SK-N-SH (cell line): ENCODE measurements at regions not wholly inside any gene's neighbourhood (a gene's known extent, or its start where the extent isn't known, plus 50 kb on each side); places are given as distances from the start of the nearest gene placed in this dataset.

ENCODE experiments used
- NRF1 ChIP-seq: IDR thresholded peaks from 2 replicates; pipeline ENCODE4 v1.6.1; 2012; ENCODE audit warnings: low read depth, mild to moderate bottlenecking, low read length
- TF ChIP-seq, protein P1 (sequence below): fragments of 200-600 bp; sonication (generic); IDR thresholded peaks from 2 replicates; pipeline ENCODE4 v1.6.1; 2017; ENCODE audit warnings: antibody characterized with exemption, mild to moderate bottlenecking, moderate library complexity

DNA sequence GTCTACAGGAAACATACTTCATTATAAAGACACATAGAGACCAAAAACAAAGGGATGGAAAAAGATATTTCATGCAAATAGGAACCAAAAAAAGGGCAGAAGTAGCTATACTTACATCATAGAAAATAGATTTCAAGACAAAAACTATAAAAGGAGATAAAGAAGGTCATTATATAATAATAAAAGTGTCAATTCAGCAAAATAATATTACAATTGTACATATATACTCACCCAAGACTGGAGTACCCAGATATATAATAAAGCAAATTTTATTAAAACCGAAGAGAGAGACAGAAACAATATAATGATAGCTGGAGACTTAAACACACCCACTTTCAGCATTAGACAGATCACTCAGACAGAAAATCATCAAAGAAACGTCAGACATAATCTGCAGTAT, 546.3 kb downstream of the PRDM9 start:
- TF ChIP-seq NRF1 = no peak
- TF ChIP-seq, protein P1, sequence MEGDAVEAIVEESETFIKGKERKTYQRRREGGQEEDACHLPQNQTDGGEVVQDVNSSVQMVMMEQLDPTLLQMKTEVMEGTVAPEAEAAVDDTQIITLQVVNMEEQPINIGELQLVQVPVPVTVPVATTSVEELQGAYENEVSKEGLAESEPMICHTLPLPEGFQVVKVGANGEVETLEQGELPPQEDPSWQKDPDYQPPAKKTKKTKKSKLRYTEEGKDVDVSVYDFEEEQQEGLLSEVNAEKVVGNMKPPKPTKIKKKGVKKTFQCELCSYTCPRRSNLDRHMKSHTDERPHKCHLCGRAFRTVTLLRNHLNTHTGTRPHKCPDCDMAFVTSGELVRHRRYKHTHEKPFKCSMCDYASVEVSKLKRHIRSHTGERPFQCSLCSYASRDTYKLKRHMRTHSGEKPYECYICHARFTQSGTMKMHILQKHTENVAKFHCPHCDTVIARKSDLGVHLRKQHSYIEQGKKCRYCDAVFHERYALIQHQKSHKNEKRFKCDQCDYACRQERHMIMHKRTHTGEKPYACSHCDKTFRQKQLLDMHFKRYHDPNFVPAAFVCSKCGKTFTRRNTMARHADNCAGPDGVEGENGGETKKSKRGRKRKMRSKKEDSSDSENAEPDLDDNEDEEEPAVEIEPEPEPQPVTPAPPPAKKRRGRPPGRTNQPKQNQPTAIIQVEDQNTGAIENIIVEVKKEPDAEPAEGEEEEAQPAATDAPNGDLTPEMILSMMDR = no peak
